GM21717 (cell line): ENCODE measurements at regions not wholly inside any gene's neighbourhood (a gene's known extent, or its start where the extent isn't known, plus 50 kb on each side); places are given as distances from the start of the nearest gene placed in this dataset.
"Not testable (repeated sequence)": the region's sequence is repeated elsewhere in the genome, so short reads cannot be mapped to it uniquely, and the experiment has no call there.

Source experiments
- ATAC-seq: cut with Tn5 transposase; IDR thresholded peaks from one replicate; pipeline ENCODE4 v1.9.1; 2021; ENCODE audit warnings: mild to moderate bottlenecking, moderate library complexity; ENCODE audit not compliant: unreplicated experiment

GRCh38 chr15:21024235-21024987 is 158.3 kb upstream of the POTEB2 start:
- not testable (repeated sequence) for ATAC-seq

DNA sequence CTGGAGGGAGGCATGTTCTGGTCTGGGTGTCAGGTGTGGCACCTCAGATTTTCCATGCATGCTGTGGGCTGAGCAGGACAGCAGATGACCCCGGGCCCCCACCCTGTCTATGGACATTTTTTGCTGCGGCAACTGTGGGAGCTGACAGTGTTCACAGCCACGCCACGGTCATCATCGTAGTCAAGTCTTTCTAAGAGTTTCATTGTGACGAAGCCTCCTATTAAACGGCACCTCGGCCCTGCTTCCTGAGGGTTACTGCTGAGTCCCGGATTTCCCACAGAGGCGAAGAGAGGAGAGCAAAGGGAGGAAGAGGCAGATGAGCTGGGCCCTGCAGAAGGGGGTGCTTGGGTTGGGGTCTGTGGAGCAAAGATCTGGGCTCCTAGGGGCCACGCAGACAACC is 152.1 kb upstream of the POTEB2 start:
- not testable (repeated sequence) for ATAC-seq

DNA sequence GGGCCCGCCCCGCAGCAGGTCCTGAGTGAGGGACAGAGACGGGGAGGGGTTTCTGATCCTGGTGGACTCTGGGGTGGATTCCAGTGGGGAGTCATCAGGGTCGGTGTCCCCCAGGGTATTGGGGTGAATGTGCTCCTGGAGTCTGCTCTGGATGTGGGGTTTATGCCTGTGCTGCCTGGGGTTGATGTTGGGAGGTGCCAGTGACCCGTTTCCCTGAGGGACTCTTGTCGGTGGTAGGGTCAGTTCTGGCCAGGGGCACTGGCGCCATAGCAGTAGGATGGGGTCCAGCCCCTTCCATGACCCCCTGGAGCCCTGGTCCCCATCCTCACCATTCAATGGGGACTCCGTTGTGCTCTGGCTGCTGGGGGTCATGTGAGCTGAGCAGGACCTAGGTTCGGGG is 151.2 kb upstream of the POTEB2 start:
- not testable (repeated sequence) for ATAC-seq

DNA sequence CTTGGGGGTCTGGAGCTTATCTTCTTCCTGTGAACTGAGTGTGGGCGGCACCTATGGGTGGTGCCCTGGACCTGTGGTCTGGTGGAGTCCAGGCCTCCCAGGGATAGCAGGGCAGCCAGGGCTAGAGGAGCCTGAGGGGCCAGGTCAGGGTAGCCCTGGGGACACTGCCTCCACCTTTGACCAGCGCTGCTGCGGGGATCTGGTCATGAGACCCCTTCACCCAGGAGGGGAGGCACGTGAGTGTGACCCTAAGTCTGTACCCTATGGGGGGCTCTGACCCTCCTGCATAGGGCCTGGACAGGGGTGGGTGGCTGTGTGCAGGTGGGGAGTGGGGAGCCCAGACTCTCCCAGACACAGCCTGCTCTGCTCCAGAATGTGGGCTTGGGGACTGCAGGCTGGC is 150.5 kb upstream of the POTEB2 start:
- ATAC-seq: not testable (repeated sequence)

DNA sequence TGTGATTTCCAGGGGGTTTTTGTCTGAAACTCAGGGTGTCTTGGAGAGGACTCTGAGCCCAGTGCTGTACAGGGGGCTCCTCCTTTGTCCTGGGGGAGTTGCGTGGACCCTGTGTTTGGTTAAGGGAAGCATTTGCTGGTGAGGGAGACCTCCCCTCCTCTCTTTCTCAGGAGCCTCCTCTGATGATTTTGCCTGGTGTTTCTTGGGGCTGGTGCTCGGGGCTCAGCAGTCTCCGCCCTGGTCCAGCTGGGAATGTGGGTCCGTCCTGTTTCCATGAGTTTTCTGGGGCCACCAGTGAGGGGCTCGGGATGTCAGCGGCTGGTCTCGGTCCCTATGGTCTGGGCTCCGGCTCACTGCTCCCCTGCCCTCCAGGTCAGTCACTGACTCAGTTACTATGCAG is 149.1 kb upstream of the POTEB2 start:
- not testable (repeated sequence) for ATAC-seq

DNA sequence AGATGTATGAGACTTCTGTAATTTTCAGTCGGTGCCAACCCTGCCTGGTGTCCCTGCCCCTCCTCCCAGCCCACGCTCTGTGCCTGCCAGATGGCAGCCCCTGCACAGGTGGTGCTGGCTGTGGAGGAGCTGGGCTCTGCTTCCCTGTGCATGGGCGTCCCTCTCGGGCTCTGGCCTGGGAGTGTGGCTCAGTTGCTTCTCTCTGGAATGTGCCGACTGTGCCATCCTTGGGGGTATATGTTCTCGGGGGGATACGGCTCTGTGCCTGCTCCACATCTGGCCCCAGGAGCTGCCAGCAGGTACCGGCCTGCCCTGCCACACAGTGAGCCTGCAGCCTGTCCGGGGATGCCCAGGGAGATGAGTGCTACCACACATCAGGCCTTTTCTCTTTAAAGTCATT is 147.2 kb upstream of the POTEB2 start:
- ATAC-seq: not testable (repeated sequence)

GRCh38 chr15:21009651-21010050 is 143.5 kb upstream of the POTEB2 start:
- ATAC-seq: not testable (repeated sequence)

GRCh38 chr15:21003459-21003858 is 137.3 kb upstream of the POTEB2 start:
- not testable (repeated sequence) for ATAC-seq

DNA sequence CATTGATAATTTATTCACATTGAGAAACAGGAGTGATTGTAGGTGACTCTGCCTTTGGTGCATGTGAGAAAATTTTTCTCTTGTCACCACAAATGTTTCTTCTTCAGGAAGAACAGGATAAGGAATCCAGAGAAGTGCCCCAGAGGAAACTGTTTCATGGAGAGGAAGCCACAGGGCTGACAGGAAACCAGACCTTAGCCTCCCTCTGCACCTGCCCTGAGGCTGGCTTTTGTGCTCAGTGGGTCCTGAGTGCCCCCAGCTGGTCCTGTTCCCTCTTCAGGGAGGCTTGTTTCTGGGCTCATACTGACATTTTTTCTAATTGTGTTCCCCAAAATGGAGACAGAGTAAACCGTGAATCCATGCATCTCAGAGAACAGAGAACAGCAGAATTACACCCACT is 135.8 kb upstream of the POTEB2 start:
- ATAC-seq: not testable (repeated sequence)

DNA sequence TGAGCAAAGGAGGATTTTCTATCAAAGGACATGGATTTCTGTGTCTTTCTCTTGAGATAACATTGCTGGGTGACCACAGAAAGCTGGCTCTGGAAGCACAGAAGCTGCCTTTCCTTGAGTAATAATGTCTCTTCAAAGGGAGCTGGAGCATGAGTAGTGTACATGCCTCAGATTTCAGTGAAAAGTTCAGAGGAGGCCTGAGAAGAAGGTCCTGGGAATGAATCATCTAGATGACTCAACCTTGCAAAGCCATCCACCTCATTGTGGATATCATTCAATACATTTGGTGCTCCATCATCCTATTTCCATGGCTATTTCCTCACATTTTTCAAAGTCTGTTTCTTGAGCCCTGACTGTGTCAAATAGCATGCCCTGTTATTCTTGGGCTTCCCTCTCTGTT is 125.6 kb upstream of the POTEB2 start:
- not testable (repeated sequence) for ATAC-seq

DNA sequence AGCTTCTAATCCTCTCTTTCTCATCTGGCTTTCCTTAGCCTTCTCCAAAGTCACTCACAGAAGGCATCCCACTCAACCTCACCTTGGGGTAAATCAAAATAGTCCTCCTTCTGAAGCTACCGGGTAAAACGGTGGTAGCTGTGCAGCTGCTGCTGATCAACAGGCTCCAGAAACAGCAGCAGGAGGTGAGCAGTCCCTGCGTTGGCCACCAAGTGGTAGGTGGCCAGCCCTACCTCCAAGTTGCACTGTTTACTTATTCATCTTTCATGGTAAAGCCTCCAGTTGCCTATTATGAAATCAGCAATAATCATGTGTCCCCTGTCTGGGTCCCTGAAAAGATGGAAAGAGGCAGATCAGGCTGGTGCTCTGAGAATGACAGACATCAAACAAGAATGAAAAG is 125.1 kb upstream of the POTEB2 start:
- not testable (repeated sequence) for ATAC-seq

- ATAC-seq: not testable (repeated sequence)
These were observed 120.7 kb upstream of the POTEB2 start for GRCh38 chr15:20986775-20987174.

GRCh38 chr15:20978057-20978456 is 111.9 kb upstream of the POTEB2 start:
- peak; percentile 95 for ATAC-seq

- not testable (repeated sequence) for ATAC-seq
These were observed 106.6 kb upstream of the POTEB2 start for GRCh38 chr15:20972762-20973161.

- ATAC-seq: peak; percentile 55
These were observed 93.2 kb upstream of the POTEB2 start for GRCh38 chr15:20959299-20959698.

- not testable (repeated sequence) for ATAC-seq
These were observed 63.2 kb upstream of the POTEB2 start for GRCh38 chr15:20929322-20929721.
